ENCODE measurements at regions not wholly inside any gene's neighbourhood (a gene's known extent, or its start where the extent isn't known, plus 50 kb on each side); places are given as distances from the start of the nearest gene placed in this dataset.

GRCh38 chr3:66113542-66113941 is 74.8 kb upstream of the MAGI1 start:
- TF ChIP-seq, protein P1, sequence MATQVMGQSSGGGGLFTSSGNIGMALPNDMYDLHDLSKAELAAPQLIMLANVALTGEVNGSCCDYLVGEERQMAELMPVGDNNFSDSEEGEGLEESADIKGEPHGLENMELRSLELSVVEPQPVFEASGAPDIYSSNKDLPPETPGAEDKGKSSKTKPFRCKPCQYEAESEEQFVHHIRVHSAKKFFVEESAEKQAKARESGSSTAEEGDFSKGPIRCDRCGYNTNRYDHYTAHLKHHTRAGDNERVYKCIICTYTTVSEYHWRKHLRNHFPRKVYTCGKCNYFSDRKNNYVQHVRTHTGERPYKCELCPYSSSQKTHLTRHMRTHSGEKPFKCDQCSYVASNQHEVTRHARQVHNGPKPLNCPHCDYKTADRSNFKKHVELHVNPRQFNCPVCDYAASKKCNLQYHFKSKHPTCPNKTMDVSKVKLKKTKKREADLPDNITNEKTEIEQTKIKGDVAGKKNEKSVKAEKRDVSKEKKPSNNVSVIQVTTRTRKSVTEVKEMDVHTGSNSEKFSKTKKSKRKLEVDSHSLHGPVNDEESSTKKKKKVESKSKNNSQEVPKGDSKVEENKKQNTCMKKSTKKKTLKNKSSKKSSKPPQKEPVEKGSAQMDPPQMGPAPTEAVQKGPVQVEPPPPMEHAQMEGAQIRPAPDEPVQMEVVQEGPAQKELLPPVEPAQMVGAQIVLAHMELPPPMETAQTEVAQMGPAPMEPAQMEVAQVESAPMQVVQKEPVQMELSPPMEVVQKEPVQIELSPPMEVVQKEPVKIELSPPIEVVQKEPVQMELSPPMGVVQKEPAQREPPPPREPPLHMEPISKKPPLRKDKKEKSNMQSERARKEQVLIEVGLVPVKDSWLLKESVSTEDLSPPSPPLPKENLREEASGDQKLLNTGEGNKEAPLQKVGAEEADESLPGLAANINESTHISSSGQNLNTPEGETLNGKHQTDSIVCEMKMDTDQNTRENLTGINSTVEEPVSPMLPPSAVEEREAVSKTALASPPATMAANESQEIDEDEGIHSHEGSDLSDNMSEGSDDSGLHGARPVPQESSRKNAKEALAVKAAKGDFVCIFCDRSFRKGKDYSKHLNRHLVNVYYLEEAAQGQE (IDR thresholded peaks at IDR 0.05; ENCODE audit: unreplicated experiment), result no peak
- no peak for TF ChIP-seq EZH2 (IDR thresholded peaks at IDR 0.05; ENCODE audit: low read depth, unreplicated experiment)
- no peak for TF ChIP-seq STAT1 (IDR thresholded peaks at IDR 0.05; ENCODE audit: unreplicated experiment)
- no peak for TF ChIP-seq CREB1 (CRISPR knock-in tag; IDR thresholded peaks at IDR 0.05; ENCODE audit: low read depth)
- TF ChIP-seq CTCF (conservative IDR thresholded peaks at IDR 0.05; ENCODE audit: low read depth in 2 of 2), result no peak
- TF ChIP-seq EZH2phosphoT487 (IDR thresholded peaks at IDR 0.05; ENCODE audit: unreplicated experiment), result no peak
- Histone ChIP-seq H3K4me3 (no peak overlapping the region), H4K20me1 (replicated peaks; ENCODE audit: insufficient read depth) (no peaks in the 10 kb centered on the region), H3F3A (replicated peaks; ENCODE audit: low read depth) (no peaks in the 10 kb centered on the region), H3K4me2 (no peak overlapping the region), H3K79me2 (replicated peaks; ENCODE audit: insufficient read depth) (no peaks in the 10 kb centered on the region), H3K27ac (ENCODE audit: low read depth) (no peak overlapping the region), H3K36me3 (ENCODE audit: insufficient read depth) (no peaks in the 10 kb centered on the region), H3K27me3 (ENCODE audit: insufficient read depth) (no peaks in the 10 kb centered on the region), H3K9me2 (ENCODE audit: insufficient read depth) (no peaks in the 10 kb centered on the region), H3K4me1 (ENCODE audit: insufficient read depth) (peaks cover 12% of the 10 kb centered on the region), H2AFZ (no peak overlapping the region)
- Mint-ChIP-seq H3K36me3 (ENCODE audit: low read depth) (no peaks in the 10 kb centered on the region), H3K4me1 (peaks cover 30% of the 10 kb centered on the region), H3K27ac (no peak overlapping the region), H3K27me3 (ENCODE audit: insufficient read depth, low read depth, poor library complexity) (peaks cover 5% of the 10 kb centered on the region), H3K4me3 (no peak overlapping the region), H3K9me3 (no peaks in the 10 kb centered on the region; the same call in 2 of the 3 replicates)
- ATAC-seq (no peak), DNase-seq (ENCODE audit: low spot score) (no peak)

GRCh38 chr3:66110840-66111239 is 72.1 kb upstream of the MAGI1 start:
- Histone ChIP-seq H3K27me3 (ENCODE audit: insufficient read depth) (no peaks in the 10 kb centered on the region), H3K4me1 (ENCODE audit: insufficient read depth) (0 out of 2 replicates have a peak, but pooled peaks cover 3% of the 10 kb centered on the region), H4K20me1 (replicated peaks; ENCODE audit: insufficient read depth) (no peaks in the 10 kb centered on the region), H3K27ac (ENCODE audit: low read depth) (no peak overlapping the region), H3K36me3 (ENCODE audit: insufficient read depth) (no peaks in the 10 kb centered on the region), H2AFZ (peak overlapping the region; percentile 89), H3K79me2 (replicated peaks; ENCODE audit: insufficient read depth) (no peaks in the 10 kb centered on the region), H3K4me2 (no peak overlapping the region), H3K9me2 (ENCODE audit: insufficient read depth) (no peaks in the 10 kb centered on the region), H3K4me3 (no peak overlapping the region), H3F3A (replicated peaks; ENCODE audit: low read depth) (no peaks in the 10 kb centered on the region)
- Mint-ChIP-seq H3K4me3 (no peak overlapping the region), H3K36me3 (ENCODE audit: low read depth) (no peaks in the 10 kb centered on the region), H3K4me1 (peaks cover 29% of the 10 kb centered on the region), H3K27ac (no peak overlapping the region), H3K9me3 (no peaks in the 10 kb centered on the region; the same call in 2 of the 3 replicates), H3K27me3 (ENCODE audit: insufficient read depth, low read depth, poor library complexity) (peaks cover 2% of the 10 kb centered on the region)
- no peak for TF ChIP-seq EZH2phosphoT487 (IDR thresholded peaks at IDR 0.05; ENCODE audit: unreplicated experiment)
- ATAC-seq (peak; percentile 70), DNase-seq (ENCODE audit: low spot score) (peak; percentile 65)

Data from GM23338 (cell line).